RWPE2 (cell line): ENCODE measurements at regions not wholly inside any gene's neighbourhood (a gene's known extent, or its start where the extent isn't known, plus 50 kb on each side); places are given as distances from the start of the nearest gene placed in this dataset.

Experiments
- ATAC-seq: fragments of 200-7000 bp; cut with Tn5 transposase; 3 replicates; pipeline ENCODE4 v1.9.1; 2021; ENCODE audit warnings: low read depth
- DNase-seq: peaks from one replicate; pipeline ENCODE4 v3.0.0-alpha.2; 2020; ENCODE audit warnings: low spot score
- H3K27ac ChIP-seq: fragments of 450-650 bp; 2 replicates; pipeline ENCODE4 v1.5.1; 2017; ENCODE audit warnings: mild to moderate bottlenecking; ENCODE audit not compliant: poor library complexity, severe bottlenecking
- H3K27me3 ChIP-seq: fragments of 250-450 bp; sonication (Bioruptor Pico); 2 replicates; pipeline ENCODE4 v1.5.1; 2021; ENCODE audit warnings: mild to moderate bottlenecking, moderate library complexity; ENCODE audit not compliant: insufficient read depth, poor library complexity, severe bottlenecking
- H3K36me3 ChIP-seq: fragments of 250-450 bp; sonication (Bioruptor Pico); 2 replicates; pipeline ENCODE4 v1.5.1; 2020; ENCODE audit warnings: low read depth, mild to moderate bottlenecking, moderate library complexity
- H3K4me1 ChIP-seq: fragments of 250-450 bp; sonication (Bioruptor Pico); 2 replicates; pipeline ENCODE4 v1.5.1; 2021; ENCODE audit warnings: mild to moderate bottlenecking, moderate library complexity; ENCODE audit not compliant: insufficient read depth, poor library complexity, severe bottlenecking
- H3K4me3 ChIP-seq: fragments of 250-450 bp; sonication (Bioruptor Pico); 2 replicates; pipeline ENCODE4 v1.5.1; 2021; ENCODE audit warnings: mild to moderate bottlenecking, moderate library complexity; ENCODE audit not compliant: severe bottlenecking
- H3K9me3 ChIP-seq: fragments of 250-450 bp; sonication (Bioruptor Pico); 2 replicates; pipeline ENCODE4 v1.5.1; 2021; ENCODE audit warnings: mild to moderate bottlenecking, moderate library complexity; ENCODE audit not compliant: severe bottlenecking
- CTCF ChIP-seq: fragments of 450-650 bp; IDR thresholded peaks from one replicate; pipeline ENCODE4 v1.5.1; 2017; ENCODE audit warnings: mild to moderate bottlenecking, moderate library complexity; ENCODE audit not compliant: poor library complexity, severe bottlenecking

DNA sequence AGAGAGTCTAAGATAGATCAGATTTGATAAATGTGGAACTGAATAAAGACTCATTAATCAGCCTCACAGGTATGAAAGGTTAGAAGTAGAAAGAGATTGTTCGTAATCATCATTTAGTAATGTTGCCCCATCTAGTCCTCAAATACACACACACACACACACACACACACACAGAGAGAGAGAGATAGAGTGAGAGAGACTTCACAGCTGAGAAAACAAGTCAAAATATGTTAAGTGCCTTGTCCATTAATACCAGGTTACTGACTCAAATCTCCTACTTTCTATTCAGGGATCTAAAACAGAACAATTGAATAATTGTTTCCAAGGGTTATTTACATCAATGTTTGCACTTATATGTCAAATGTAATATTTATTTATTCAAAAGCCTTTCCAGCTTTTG is 284.6 kb downstream of the MRPS30 start:
- peaks cover 10% of the 10 kb centered on the region for H3K27me3 ChIP-seq
- TF ChIP-seq CTCF: no peak
- no peak overlapping the region for H3K4me3 ChIP-seq
- ATAC-seq: no peak
- H3K4me1 ChIP-seq: no peaks in the 10 kb centered on the region
- DNase-seq: no peak
- H3K27ac ChIP-seq: no peak overlapping the region
- no peaks in the 10 kb centered on the region for H3K9me3 ChIP-seq
- H3K36me3 ChIP-seq: no peaks in the 10 kb centered on the region

- Histone ChIP-seq H3K27ac (no peak overlapping the region), H3K4me3 (no peak overlapping the region), H3K27me3 (peaks cover 10% of the 10 kb centered on the region), H3K4me1 (no peaks in the 10 kb centered on the region), H3K9me3 (no peaks in the 10 kb centered on the region), H3K36me3 (no peaks in the 10 kb centered on the region)
- TF ChIP-seq CTCF: no peak
- no peak for DNase-seq
- ATAC-seq: no peak
These were observed 286.2 kb downstream of the MRPS30 start for GRCh38 chr5:45094876-45095440.

DNA sequence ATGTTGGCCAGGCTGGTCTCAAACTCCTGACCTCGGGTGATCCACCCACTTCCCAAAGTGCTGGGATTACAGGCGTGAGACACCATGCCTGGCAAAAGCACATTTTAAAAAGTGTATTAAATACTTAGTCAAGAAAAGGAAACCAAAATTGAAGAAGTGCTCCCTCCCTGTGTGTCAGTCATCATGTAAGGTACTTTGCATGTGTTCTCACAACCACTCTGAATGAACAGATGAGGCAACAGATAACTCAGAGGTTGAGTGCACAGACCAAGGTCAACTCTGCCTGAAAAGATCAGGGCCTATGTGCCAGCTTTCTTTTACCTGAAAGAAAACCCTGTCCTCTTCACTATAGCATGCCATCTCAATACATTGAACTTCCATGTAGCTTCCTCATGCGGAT is 289.7 kb downstream of the MRPS30 start:
- TF ChIP-seq CTCF: no peak
- ATAC-seq: no peak

DNA sequence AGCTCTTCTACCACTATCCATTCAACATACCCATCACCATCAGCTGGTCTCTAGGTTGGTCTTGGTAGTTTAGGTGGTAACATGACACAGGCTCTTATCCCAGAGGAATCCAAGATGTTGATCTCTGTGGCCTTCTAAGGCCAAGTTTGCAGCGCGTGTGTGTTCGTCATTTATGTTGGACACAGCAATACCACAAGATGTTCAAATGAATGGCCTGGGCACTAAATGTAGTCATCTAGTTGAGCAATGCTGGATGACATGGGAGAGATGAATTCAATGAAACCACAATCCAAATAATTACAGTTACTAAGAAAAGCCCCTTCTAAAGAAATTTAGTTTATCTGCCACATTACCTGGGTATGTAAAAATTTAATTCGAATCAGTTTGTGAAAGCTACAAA is 292.4 kb downstream of the MRPS30 start:
- no peak overlapping the region for H3K4me3 ChIP-seq
- H3K4me1 ChIP-seq: no peaks in the 10 kb centered on the region
- H3K36me3 ChIP-seq: no peaks in the 10 kb centered on the region
- H3K27ac ChIP-seq: no peak overlapping the region
- H3K27me3 ChIP-seq: peaks cover 8% of the 10 kb centered on the region
- ATAC-seq (no peak), DNase-seq (no peak)
- no peak for TF ChIP-seq CTCF
- H3K9me3 ChIP-seq: no peaks in the 10 kb centered on the region

More for the DNA sequence above, 289.7 kb downstream of the MRPS30 start:
- no peaks in the 10 kb centered on the region for H3K9me3 ChIP-seq
- H3K27me3 ChIP-seq: peaks cover 13% of the 10 kb centered on the region
- no peak overlapping the region for H3K4me3 ChIP-seq
- no peaks in the 10 kb centered on the region for H3K4me1 ChIP-seq
- H3K27ac ChIP-seq: no peak overlapping the region
- no peaks in the 10 kb centered on the region for H3K36me3 ChIP-seq
- no peak for DNase-seq

GRCh38 chr5:45105491-45105994 is 296.8 kb downstream of the MRPS30 start:
- H3K36me3 ChIP-seq: no peaks in the 10 kb centered on the region
- no peaks in the 10 kb centered on the region for H3K4me1 ChIP-seq
- H3K9me3 ChIP-seq: no peaks in the 10 kb centered on the region
- H3K27me3 ChIP-seq: no peaks in the 10 kb centered on the region
- no peak overlapping the region for H3K27ac ChIP-seq
- ATAC-seq (no peak), DNase-seq (no peak)
- no peak overlapping the region for H3K4me3 ChIP-seq
- no peak for TF ChIP-seq CTCF
